ENCODE measurements at regions not wholly inside any gene's neighbourhood (a gene's known extent, or its start where the extent isn't known, plus 50 kb on each side); places are given as distances from the start of the nearest gene placed in this dataset.

- no peak for TF ChIP-seq CTCF (IDR thresholded peaks at IDR 0.05)
- no peak for TF ChIP-seq POLR2AphosphoS5 (IDR thresholded peaks at IDR 0.05)
Measured at GRCh38 chr2:16395601-16396000, 270.0 kb downstream of the CYRIA start.
